ENCODE measurements at regions not wholly inside any gene's neighbourhood (a gene's known extent, or its start where the extent isn't known, plus 50 kb on each side); places are given as distances from the start of the nearest gene placed in this dataset.

GRCh38 chr15:45747426-45747825, 112.6 kb downstream of the SQOR start:
- TF ChIP-seq HMGXB3 (CRISPR knock-in tag; IDR thresholded peaks at IDR 0.05; ENCODE audit: borderline replicate concordance): no peak
- TF ChIP-seq KAT7 (CRISPR knock-in tag; IDR thresholded peaks at IDR 0.05; ENCODE audit: borderline replicate concordance): no peak
